Endothelial cell of umbilical vein (primary cell): ENCODE measurements at regions not wholly inside any gene's neighbourhood (a gene's known extent, or its start where the extent isn't known, plus 50 kb on each side); places are given as distances from the start of the nearest gene placed in this dataset.

Experiments
- BruUV-seq: library from RNA; stranded (reverse); fragments of 400-500 nt; replicated peaks from 2 replicates; lab custom pipeline; 2021; lab: Mats Ljungman, UMichigan
- CTCF ChIA-PET: fragments of 300-600, 350-600 bp; sonication (Branson Sonifier 250); formaldehyde crosslinking; loops from one replicate; lab custom pipeline; 2021; ENCODE audit warnings: antibody characterized with exemption, inconsistent platforms; lab: Charles Lee
- POLR2A ChIA-PET: fragments of 300-600, 350-600 bp; sonication (Branson Sonifier 250); formaldehyde crosslinking; loops from one replicate; lab custom pipeline; 2021; ENCODE audit warnings: antibody characterized with exemption, inconsistent platforms; lab: Charles Lee
- DNase-seq: peaks from one replicate; pipeline ENCODE4 v3.0.0-alpha.2; 2011; ENCODE audit warnings: low read depth, low spot score
- FAIRE-seq: peaks from 2 replicates; lab custom pipeline; 2011; peaks lifted over from hg19 to GRCh38; lab: Jason Lieb, UNC
- H2AFZ ChIP-seq: 2 replicates; pipeline ENCODE4 v1.6.0; 2012; ENCODE audit warnings: low read depth, low read length, control low read depth, inconsistent platforms
- H3K27ac ChIP-seq: 2 replicates; pipeline ENCODE4 v1.5.1; 2011; ENCODE audit warnings: low read depth, mild to moderate bottlenecking, control low read depth, low read length, moderate library complexity; ENCODE audit not compliant: insufficient read depth
- H3K27me3 ChIP-seq, 2 experiments: 2 replicates each; pipeline versions ENCODE4 v1.6.0 to v1.6.1; 2011; ENCODE audit warnings: low read length in 2 of 2, mixed read lengths in 1 of 2; ENCODE audit not compliant: control insufficient read depth in 2 of 2, insufficient read depth in 2 of 2
- H3K36me3 ChIP-seq, 2 experiments: 2 replicates in 1 of 2; 3 replicates in 1 of 2; pipeline ENCODE4 v1.5.1; 2011; ENCODE audit warnings: low read length in 2 of 2, mild to moderate bottlenecking in 1 of 2, moderate library complexity in 1 of 2; ENCODE audit not compliant: control insufficient read depth in 2 of 2, insufficient read depth in 2 of 2; ENCODE audit errors: extremely low read depth in 1 of 2
- H3K4me1 ChIP-seq: 3 replicates; pipeline ENCODE4 v1.5.1; 2011; ENCODE audit warnings: mild to moderate bottlenecking, low read length; ENCODE audit not compliant: control insufficient read depth, insufficient read depth; ENCODE audit errors: extremely low read depth
- H3K4me2 ChIP-seq: 2 replicates; pipeline ENCODE4 v1.6.1; 2011; ENCODE audit warnings: low read length, control low read depth, mixed read lengths; ENCODE audit not compliant: insufficient read depth
- H3K4me3 ChIP-seq, 3 experiments: fragments of 200-600 bp in 1 of 3; sonication (generic), shearing (Covaris generic) in 1 of 3; replicated peaks in 1 of 3; 2 replicates each; pipeline ENCODE4 v1.5.1; 2011 to 2016; ENCODE audit warnings: control low read depth in 3 of 3, low read length in 3 of 3, mild to moderate bottlenecking in 2 of 3, inconsistent platforms in 1 of 3, low read depth in 1 of 3, moderate library complexity in 1 of 3; ENCODE audit not compliant: insufficient read depth in 1 of 3
- H3K79me2 ChIP-seq: 2 replicates; pipeline ENCODE4 v1.6.0; 2012; ENCODE audit warnings: low read length, inconsistent platforms; ENCODE audit not compliant: control insufficient read depth, insufficient read depth
- H3K9ac ChIP-seq: replicated peaks from 2 replicates; pipeline ENCODE3; 2011; ENCODE audit warnings: low read length, control low read depth; ENCODE audit not compliant: insufficient read depth; ENCODE audit errors: extremely low read depth
- H3K9me1 ChIP-seq: replicated peaks from 3 replicates; pipeline ENCODE4 v1.6.0; 2011; ENCODE audit warnings: mild to moderate bottlenecking, low read length; ENCODE audit not compliant: control insufficient read depth, insufficient read depth; ENCODE audit errors: extremely low read depth
- H3K9me3 ChIP-seq: replicated peaks from 2 replicates; pipeline ENCODE4 v1.5.1; 2012; ENCODE audit warnings: low read length, inconsistent platforms; ENCODE audit not compliant: control insufficient read depth, insufficient read depth
- H4K20me1 ChIP-seq: replicated peaks from 2 replicates; pipeline ENCODE3; 2011; ENCODE audit warnings: mild to moderate bottlenecking, low read length; ENCODE audit not compliant: control insufficient read depth, insufficient read depth; ENCODE audit errors: extremely low read depth
- EZH2 ChIP-seq: IDR thresholded peaks from 2 replicates; pipeline ENCODE4 v1.6.1; 2012; ENCODE audit warnings: borderline replicate concordance, low read depth, mild to moderate bottlenecking, moderate library complexity, low read length, inconsistent platforms; ENCODE audit not compliant: severe bottlenecking
- FOS ChIP-seq: IDR thresholded peaks from 2 replicates; pipeline ENCODE4 v1.6.1; 2011; ENCODE audit warnings: mild to moderate bottlenecking, low read length, moderate library complexity, borderline replicate concordance; ENCODE audit not compliant: insufficient read depth
- GATA2 ChIP-seq: IDR thresholded peaks from 2 replicates; pipeline ENCODE4 v1.7.0; 2011; ENCODE audit warnings: low read depth, mild to moderate bottlenecking, moderate library complexity, mixed read lengths, low read length; ENCODE audit not compliant: insufficient read length, insufficient read depth
- JUN ChIP-seq: IDR thresholded peaks from 2 replicates; pipeline ENCODE4 v1.6.1; 2011; ENCODE audit warnings: borderline replicate concordance, low read depth; ENCODE audit not compliant: insufficient read length, insufficient read depth
- MYC ChIP-seq: IDR thresholded peaks from one replicate; pipeline ENCODE4 v1.6.1; 2011; ENCODE audit warnings: mild to moderate bottlenecking, low read depth, low read length
- POLR2A ChIP-seq: IDR thresholded peaks from 2 replicates; pipeline ENCODE4 v1.6.1; 2012; ENCODE audit warnings: low read depth, mild to moderate bottlenecking, control low read depth, low read length
- POLR2AphosphoS5 ChIP-seq: IDR thresholded peaks from 2 replicates; pipeline ENCODE4 v1.6.1; 2012; ENCODE audit warnings: low read depth, mild to moderate bottlenecking, control low read depth, low read length, moderate library complexity; ENCODE audit not compliant: insufficient read depth
- dilution Hi-C: fragments of 300-500 bp; cut with MboI; formaldehyde crosslinking; loops from one replicate; pipeline ENCODE4 v1.15.0; 2019; ENCODE audit warnings: low sequenced_read_pairs; ENCODE audit not compliant: extremely low pct_ligation_motif_present
- intact Hi-C: fragments of 100-400 bp; cut with micrococcal nuclease; formaldehyde crosslinking; loops from one replicate; pipeline ENCODE4 v1.10.0; 2022
- TF ChIP-seq, protein P1 (sequence below): IDR thresholded peaks from 2 replicates; pipeline ENCODE4 v1.6.1; 2011; ENCODE audit not compliant: insufficient read depth, insufficient read length
- TF ChIP-seq, protein P2 (sequence below), 2 donors: IDR thresholded peaks; 1 replicate in 1 of 2; 2 replicates in 1 of 2; pipeline ENCODE4 v1.5.1; 2011; ENCODE audit warnings: low read length in 2 of 2, mild to moderate bottlenecking in 2 of 2, moderate library complexity in 2 of 2, control low read depth in 1 of 2, inconsistent platforms in 1 of 2, low read depth in 1 of 2; ENCODE audit not compliant: insufficient read depth in 1 of 2; ENCODE audit errors: extremely low read depth in 1 of 2

DNA sequence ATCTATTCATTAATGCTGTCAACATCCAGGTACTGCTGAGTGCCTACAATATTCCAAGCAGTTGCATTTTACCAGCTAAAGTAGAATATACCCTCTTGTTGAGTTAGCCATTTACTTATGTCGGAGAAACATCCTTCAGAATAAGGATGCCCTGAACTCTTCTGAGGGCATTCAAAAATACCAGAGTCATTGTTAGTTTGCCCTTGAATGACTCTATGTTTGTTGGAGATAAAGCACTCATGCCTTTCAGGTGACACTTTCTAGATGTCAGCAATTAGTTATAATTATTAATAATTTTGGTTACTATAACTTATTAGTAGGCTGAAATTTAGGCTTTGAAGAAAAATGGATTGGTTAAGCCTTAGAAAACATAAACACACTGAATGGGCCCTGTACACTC, 286.2 kb upstream of the STXBP5 start:
- H3K27ac ChIP-seq: no peak overlapping the region
- no peak overlapping the region for H3K9ac ChIP-seq
- H3K9me1 ChIP-seq: no peaks in the 10 kb centered on the region
- H3K36me3 ChIP-seq: no peaks in the 10 kb centered on the region
- dilution Hi-C loops (no loop called here), intact Hi-C loops (loop anchor here (10.0 kb wide), 2 partner anchors 373 to 563 kb away; partner anchors contain the start of gene RAB32)
- ChIA-PET CTCF (no interaction called here), POLR2A (interaction anchor here (0.7 kb wide), 1 partner anchor 499 kb away, joined by 4 read pairs; no protein-coding TSS in a partner anchor)
- H2AFZ ChIP-seq: no peak overlapping the region
- H3K4me2 ChIP-seq: no peak overlapping the region
- no peaks in the 10 kb centered on the region for H3K79me2 ChIP-seq
- no peaks in the 10 kb centered on the region for H4K20me1 ChIP-seq
- no TSS peak for BruUV-seq
- FAIRE-seq: no peak
- peaks cover 31% of the 10 kb centered on the region for H3K4me1 ChIP-seq
- DNase-seq: no peak
- no peaks in the 10 kb centered on the region for H3K27me3 ChIP-seq
- no peak for TF ChIP-seq POLR2AphosphoS5
- TF ChIP-seq, protein P1, sequence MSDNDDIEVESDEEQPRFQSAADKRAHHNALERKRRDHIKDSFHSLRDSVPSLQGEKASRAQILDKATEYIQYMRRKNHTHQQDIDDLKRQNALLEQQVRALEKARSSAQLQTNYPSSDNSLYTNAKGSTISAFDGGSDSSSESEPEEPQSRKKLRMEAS: no peak
- TF ChIP-seq POLR2A: no peak
- TF ChIP-seq FOS: no peak
- TF ChIP-seq EZH2: no peak
- no peak for TF ChIP-seq GATA2
- TF ChIP-seq JUN: no peak
- TF ChIP-seq MYC: no peak
- TF ChIP-seq, protein P2, sequence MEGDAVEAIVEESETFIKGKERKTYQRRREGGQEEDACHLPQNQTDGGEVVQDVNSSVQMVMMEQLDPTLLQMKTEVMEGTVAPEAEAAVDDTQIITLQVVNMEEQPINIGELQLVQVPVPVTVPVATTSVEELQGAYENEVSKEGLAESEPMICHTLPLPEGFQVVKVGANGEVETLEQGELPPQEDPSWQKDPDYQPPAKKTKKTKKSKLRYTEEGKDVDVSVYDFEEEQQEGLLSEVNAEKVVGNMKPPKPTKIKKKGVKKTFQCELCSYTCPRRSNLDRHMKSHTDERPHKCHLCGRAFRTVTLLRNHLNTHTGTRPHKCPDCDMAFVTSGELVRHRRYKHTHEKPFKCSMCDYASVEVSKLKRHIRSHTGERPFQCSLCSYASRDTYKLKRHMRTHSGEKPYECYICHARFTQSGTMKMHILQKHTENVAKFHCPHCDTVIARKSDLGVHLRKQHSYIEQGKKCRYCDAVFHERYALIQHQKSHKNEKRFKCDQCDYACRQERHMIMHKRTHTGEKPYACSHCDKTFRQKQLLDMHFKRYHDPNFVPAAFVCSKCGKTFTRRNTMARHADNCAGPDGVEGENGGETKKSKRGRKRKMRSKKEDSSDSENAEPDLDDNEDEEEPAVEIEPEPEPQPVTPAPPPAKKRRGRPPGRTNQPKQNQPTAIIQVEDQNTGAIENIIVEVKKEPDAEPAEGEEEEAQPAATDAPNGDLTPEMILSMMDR (IDR thresholded peaks at IDR 0.05; ENCODE audit: extremely low read depth in 1 of 2, insufficient read depth in 1 of 2, low read depth in 1 of 2, low read length in 2 of 2): no peak
- H3K4me3 ChIP-seq: no peak overlapping the region
- H3K9me3 ChIP-seq: no peaks in the 10 kb centered on the region
